ENCODE measurements at regions not wholly inside any gene's neighbourhood (a gene's known extent, or its start where the extent isn't known, plus 50 kb on each side); places are given as distances from the start of the nearest gene placed in this dataset.

DNA sequence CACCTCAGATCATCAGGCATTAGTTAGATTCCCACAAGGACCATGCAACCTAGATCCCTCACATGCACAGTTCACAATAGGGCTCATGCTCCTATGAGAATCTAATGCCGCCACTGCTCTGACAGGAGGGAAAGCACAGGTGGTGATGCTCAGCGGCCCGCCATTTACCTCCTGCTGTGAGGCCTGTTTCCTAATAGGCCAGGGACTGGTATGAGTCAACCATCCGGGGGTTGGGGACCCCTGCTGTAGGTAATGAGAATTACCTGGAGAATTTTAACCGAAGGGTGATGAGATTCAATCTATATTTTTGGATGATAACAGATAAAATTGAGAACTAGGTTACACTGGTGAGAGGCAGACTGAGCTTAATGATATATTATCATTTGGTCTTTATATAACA lies 101.4 kb downstream of the LACC1 start:
- TF ChIP-seq, protein P1, sequence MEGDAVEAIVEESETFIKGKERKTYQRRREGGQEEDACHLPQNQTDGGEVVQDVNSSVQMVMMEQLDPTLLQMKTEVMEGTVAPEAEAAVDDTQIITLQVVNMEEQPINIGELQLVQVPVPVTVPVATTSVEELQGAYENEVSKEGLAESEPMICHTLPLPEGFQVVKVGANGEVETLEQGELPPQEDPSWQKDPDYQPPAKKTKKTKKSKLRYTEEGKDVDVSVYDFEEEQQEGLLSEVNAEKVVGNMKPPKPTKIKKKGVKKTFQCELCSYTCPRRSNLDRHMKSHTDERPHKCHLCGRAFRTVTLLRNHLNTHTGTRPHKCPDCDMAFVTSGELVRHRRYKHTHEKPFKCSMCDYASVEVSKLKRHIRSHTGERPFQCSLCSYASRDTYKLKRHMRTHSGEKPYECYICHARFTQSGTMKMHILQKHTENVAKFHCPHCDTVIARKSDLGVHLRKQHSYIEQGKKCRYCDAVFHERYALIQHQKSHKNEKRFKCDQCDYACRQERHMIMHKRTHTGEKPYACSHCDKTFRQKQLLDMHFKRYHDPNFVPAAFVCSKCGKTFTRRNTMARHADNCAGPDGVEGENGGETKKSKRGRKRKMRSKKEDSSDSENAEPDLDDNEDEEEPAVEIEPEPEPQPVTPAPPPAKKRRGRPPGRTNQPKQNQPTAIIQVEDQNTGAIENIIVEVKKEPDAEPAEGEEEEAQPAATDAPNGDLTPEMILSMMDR (conservative IDR thresholded peaks at IDR 0.05 in 1 of 2, IDR thresholded peaks at IDR 0.05 in 1 of 2; ENCODE audit: low read depth in 1 of 2, low read length in 2 of 2) = no peak
- TF ChIP-seq EZH2 (IDR thresholded peaks at IDR 0.05; ENCODE audit: low read length, missing control alignments) = no peak

Measured in fibroblast of lung (primary cell).